HEK293 (cell line): ENCODE measurements at regions not wholly inside any gene's neighbourhood (a gene's known extent, or its start where the extent isn't known, plus 50 kb on each side); places are given as distances from the start of the nearest gene placed in this dataset.

Experiments
- CTCF ChIA-PET: fragments of 350-600 bp; formaldehyde crosslinking; extraction: SDS; loops from one replicate; lab custom pipeline; 2021; ENCODE audit warnings: antibody characterized with exemption; lab: Yijun Ruan, JAX
- POLR2A ChIA-PET: fragments of 300-600 bp; formaldehyde crosslinking; extraction: SDS; loops from one replicate; lab custom pipeline; 2020; ENCODE audit warnings: antibody characterized with exemption, inconsistent platforms; lab: Yijun Ruan, JAX
- H3K27ac ChIP-seq: fragments of 200-500 bp; sonication (Bioruptor generic); 2 replicates; pipeline ENCODE4 v1.5.1; 2014; ENCODE audit warnings: low read depth, low read length, control low read depth, inconsistent platforms; ENCODE audit errors: extremely low read depth
- H3K36me3 ChIP-seq, 2 experiments: fragments of 200-500 bp in 1 of 2; sonication (Bioruptor generic) in 1 of 2; 1 replicate in 1 of 2; 2 replicates in 1 of 2; pipeline ENCODE4 v1.5.1; 2014 to 2017; ENCODE audit warnings: inconsistent platforms in 2 of 2, low read length in 2 of 2; ENCODE audit not compliant: control insufficient read depth in 2 of 2, insufficient read depth in 1 of 2
- H3K4me1 ChIP-seq: fragments of 200-500 bp; sonication (Bioruptor generic); 2 replicates; pipeline ENCODE4 v1.5.1; 2014; ENCODE audit warnings: mild to moderate bottlenecking, low read length, inconsistent platforms; ENCODE audit not compliant: control insufficient read depth, insufficient read depth
- H3K4me3 ChIP-seq: 2 replicates; pipeline ENCODE4 v1.5.1; 2011; ENCODE audit warnings: low read depth, mild to moderate bottlenecking, control low read depth, low read length, moderate library complexity
- H3K9me3 ChIP-seq: fragments of 200-500 bp; sonication (Bioruptor generic); 2 replicates; pipeline ENCODE4 v1.5.1; 2014; ENCODE audit warnings: low read depth, low read length, inconsistent platforms; ENCODE audit not compliant: control insufficient read depth, insufficient read depth
- BCL6B ChIP-seq: fragments of 450-650 bp; formaldehyde crosslinking; IDR thresholded peaks from 2 replicates; pipeline ENCODE4 v1.5.1; 2017; ENCODE audit warnings: missing biosample characterization, missing genetic modification characterization
- KLF1 ChIP-seq: fragments of 450-650 bp; formaldehyde crosslinking; IDR thresholded peaks from 2 replicates; pipeline ENCODE4 v1.5.1; 2016; ENCODE audit warnings: missing biosample characterization, missing genetic modification characterization
- PRDM10 ChIP-seq: fragments of 450-650 bp; formaldehyde crosslinking; IDR thresholded peaks from 2 replicates; pipeline ENCODE4 v1.5.1; 2016; ENCODE audit warnings: missing biosample characterization, missing genetic modification characterization
- SP7 ChIP-seq: fragments of 450-650 bp; formaldehyde crosslinking; IDR thresholded peaks from 2 replicates; pipeline ENCODE4 v1.5.1; 2016; ENCODE audit warnings: missing biosample characterization, missing genetic modification characterization
- TSHZ1 ChIP-seq: fragments of 450-650 bp; formaldehyde crosslinking; IDR thresholded peaks from 2 replicates; pipeline ENCODE4 v1.5.1; 2016; ENCODE audit warnings: missing biosample characterization, missing genetic modification characterization, borderline replicate concordance
- ZBTB1 ChIP-seq: fragments of 450-650 bp; formaldehyde crosslinking; IDR thresholded peaks from 2 replicates; pipeline ENCODE4 v1.5.1; 2016; ENCODE audit warnings: missing biosample characterization, missing genetic modification characterization
- ZBTB49 ChIP-seq: fragments of 450-650 bp; formaldehyde crosslinking; IDR thresholded peaks from 2 replicates; pipeline ENCODE4 v1.5.1; 2016; ENCODE audit warnings: missing biosample characterization, missing genetic modification characterization, low read depth
- ZFP69B ChIP-seq: fragments of 450-650 bp; formaldehyde crosslinking; IDR thresholded peaks from 2 replicates; pipeline ENCODE4 v1.5.1; 2016; ENCODE audit warnings: missing biosample characterization, missing genetic modification characterization
- ZNF133 ChIP-seq: fragments of 450-650 bp; formaldehyde crosslinking; IDR thresholded peaks from 2 replicates; pipeline ENCODE4 v1.5.1; 2016; ENCODE audit warnings: missing biosample characterization, missing genetic modification characterization
- ZNF148 ChIP-seq: fragments of 450-650 bp; formaldehyde crosslinking; IDR thresholded peaks from 2 replicates; pipeline ENCODE4 v1.5.0; 2017; ENCODE audit warnings: missing biosample characterization, missing genetic modification characterization, borderline replicate concordance
- ZNF221 ChIP-seq: fragments of 450-650 bp; formaldehyde crosslinking; IDR thresholded peaks from 2 replicates; pipeline ENCODE4 v1.5.1; 2017; ENCODE audit warnings: missing biosample characterization, missing genetic modification characterization, borderline replicate concordance
- ZNF23 ChIP-seq: fragments of 450-650 bp; formaldehyde crosslinking; IDR thresholded peaks from 2 replicates; pipeline ENCODE4 v1.5.1; 2016; ENCODE audit warnings: missing biosample characterization, missing genetic modification characterization, borderline replicate concordance
- ZNF274 ChIP-seq, 2 experiments: fragments of 200-500 bp in 1 of 2; fragments of 450-650 bp in 1 of 2; sonication (Bioruptor generic) in 1 of 2; formaldehyde crosslinking in 1 of 2; IDR thresholded peaks; 2 replicates each; pipeline versions ENCODE4 v1.5.1 to v1.6.1; 2014 to 2016; ENCODE audit warnings: borderline replicate concordance in 1 of 2, inconsistent platforms in 1 of 2, low read length in 1 of 2, missing biosample characterization in 1 of 2, missing genetic modification characterization in 1 of 2
- ZNF302 ChIP-seq: fragments of 450-650 bp; formaldehyde crosslinking; IDR thresholded peaks from 2 replicates; pipeline ENCODE4 v1.5.1; 2016; ENCODE audit warnings: missing biosample characterization, missing genetic modification characterization, low read depth
- ZNF341 ChIP-seq: fragments of 450-650 bp; formaldehyde crosslinking; IDR thresholded peaks from 2 replicates; pipeline ENCODE4; 2016; ENCODE audit warnings: low read depth, missing biosample characterization, missing genetic modification characterization
- ZNF580 ChIP-seq: fragments of 450-650 bp; formaldehyde crosslinking; IDR thresholded peaks from 2 replicates; pipeline ENCODE4 v1.5.1; 2016; ENCODE audit warnings: missing biosample characterization, missing genetic modification characterization
- ZNF585B ChIP-seq: fragments of 450-650 bp; formaldehyde crosslinking; IDR thresholded peaks from 2 replicates; pipeline ENCODE4 v1.5.1; 2016; ENCODE audit warnings: missing biosample characterization, missing genetic modification characterization
- ZNF621 ChIP-seq: fragments of 450-650 bp; formaldehyde crosslinking; IDR thresholded peaks from 2 replicates; pipeline ENCODE4 v1.5.1; 2017; ENCODE audit warnings: missing biosample characterization, missing genetic modification characterization
- ZNF645 ChIP-seq: fragments of 450-650 bp; formaldehyde crosslinking; IDR thresholded peaks from 2 replicates; pipeline ENCODE4; 2016; ENCODE audit warnings: missing biosample characterization, missing genetic modification characterization
- ZNF677 ChIP-seq: fragments of 450-650 bp; IDR thresholded peaks from 2 replicates; pipeline ENCODE4 v1.5.0; 2018; ENCODE audit warnings: missing biosample characterization, mild to moderate bottlenecking, missing genetic modification characterization, moderate library complexity
- ZNF707 ChIP-seq: fragments of 450-650 bp; formaldehyde crosslinking; IDR thresholded peaks from 2 replicates; pipeline ENCODE4 v1.5.1; 2016; ENCODE audit warnings: missing biosample characterization, missing genetic modification characterization

GRCh38 chr7:125444864-125445263 lies 515.2 kb upstream of the POT1 start:
- H3K36me3 ChIP-seq, result no peaks in the 10 kb centered on the region
- H3K27ac ChIP-seq, result no peak overlapping the region
- TF ChIP-seq ZNF274 (IDR thresholded peaks at IDR 0.05; ENCODE audit: low read length) (no peak), ZNF274 (tag by site-specific recombination; IDR thresholded peaks at IDR 0.05; ENCODE audit: borderline replicate concordance) (no peak), ZNF302 (tag by site-specific recombination) (no peak), ZNF677 (tag by site-specific recombination) (no peak), ZFP69B (no peak), TSHZ1 (tag by site-specific recombination) (no peak), ZBTB1 (tag by site-specific recombination) (no peak), ZNF221 (tag by site-specific recombination) (no peak), ZNF621 (tag by site-specific recombination) (no peak), ZNF585B (no peak), ZNF23 (no peak), ZNF707 (tag by site-specific recombination) (no peak), PRDM10 (no peak), ZNF148 (tag by site-specific recombination) (no peak), ZNF133 (no peak)
- POLR2A ChIA-PET, result no interaction called here
- CTCF ChIA-PET, result interaction anchor here (0.5 kb wide), 1 partner anchor 1218 kb away, joined by 3 read pairs; no protein-coding TSS in a partner anchor
- no peaks in the 10 kb centered on the region for H3K9me3 ChIP-seq
- H3K4me1 ChIP-seq, result no peaks in the 10 kb centered on the region
- H3K4me3 ChIP-seq, result no peak overlapping the region

GRCh38 chr7:125436220-125436619 lies 506.6 kb upstream of the POT1 start:
- Histone ChIP-seq H3K27ac (no peak overlapping the region), H3K9me3 (no peaks in the 10 kb centered on the region), H3K4me3 (no peak overlapping the region), H3K36me3 (no peaks in the 10 kb centered on the region), H3K4me1 (no peaks in the 10 kb centered on the region)
- CTCF ChIA-PET, result no interaction called here
- POLR2A ChIA-PET, result no interaction called here
- no peak for TF ChIP-seq ZNF645 (tag by site-specific recombination)
- no peak for TF ChIP-seq ZNF341 (tag by site-specific recombination)
- no peak for TF ChIP-seq ZNF580 (tag by site-specific recombination)
- no peak for TF ChIP-seq BCL6B (tag by site-specific recombination)
- no peak for TF ChIP-seq SP7 (tag by site-specific recombination)
- TF ChIP-seq ZBTB49 (tag by site-specific recombination), result no peak
- TF ChIP-seq KLF1 (tag by site-specific recombination), result no peak
